ENCODE measurements at regions not wholly inside any gene's neighbourhood (a gene's known extent, or its start where the extent isn't known, plus 50 kb on each side); places are given as distances from the start of the nearest gene placed in this dataset.
"Not testable (repeated sequence)": the region's sequence is repeated elsewhere in the genome, so short reads cannot be mapped to it uniquely, and the experiment has no call there.

DNA sequence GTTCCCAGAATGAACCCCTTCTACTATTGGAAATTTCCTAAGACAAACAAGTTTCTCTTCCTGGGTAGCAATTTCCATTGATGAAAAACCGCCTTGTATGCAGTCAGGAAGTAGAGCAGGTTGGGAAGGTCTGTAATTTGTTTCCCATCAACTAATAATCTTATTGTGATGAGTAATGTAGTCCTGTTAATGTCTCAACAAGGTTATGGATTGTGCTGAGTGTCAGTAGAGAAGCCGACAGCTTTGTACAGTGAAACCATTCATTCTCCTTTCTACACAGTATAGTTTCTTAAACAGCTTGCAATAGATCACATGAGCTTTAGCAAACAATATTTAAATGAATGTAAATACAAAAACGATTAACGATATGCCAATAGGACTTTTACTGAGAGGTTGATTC is 355.4 kb upstream of the WWC1 start:
- ATAC-seq = no peak
- no peak overlapping the region for H3K27ac Mint-ChIP-seq
- H3K36me3 Mint-ChIP-seq = no peaks in the 10 kb centered on the region
- H3K9me3 Mint-ChIP-seq = peaks cover 2% of the 10 kb centered on the region
- H3K4me1 Mint-ChIP-seq = no peaks in the 10 kb centered on the region
- no peak for DNase-seq (ENCODE audit: low spot score in 2 of 2)
- H3K4me3 Mint-ChIP-seq = no peak overlapping the region

DNA sequence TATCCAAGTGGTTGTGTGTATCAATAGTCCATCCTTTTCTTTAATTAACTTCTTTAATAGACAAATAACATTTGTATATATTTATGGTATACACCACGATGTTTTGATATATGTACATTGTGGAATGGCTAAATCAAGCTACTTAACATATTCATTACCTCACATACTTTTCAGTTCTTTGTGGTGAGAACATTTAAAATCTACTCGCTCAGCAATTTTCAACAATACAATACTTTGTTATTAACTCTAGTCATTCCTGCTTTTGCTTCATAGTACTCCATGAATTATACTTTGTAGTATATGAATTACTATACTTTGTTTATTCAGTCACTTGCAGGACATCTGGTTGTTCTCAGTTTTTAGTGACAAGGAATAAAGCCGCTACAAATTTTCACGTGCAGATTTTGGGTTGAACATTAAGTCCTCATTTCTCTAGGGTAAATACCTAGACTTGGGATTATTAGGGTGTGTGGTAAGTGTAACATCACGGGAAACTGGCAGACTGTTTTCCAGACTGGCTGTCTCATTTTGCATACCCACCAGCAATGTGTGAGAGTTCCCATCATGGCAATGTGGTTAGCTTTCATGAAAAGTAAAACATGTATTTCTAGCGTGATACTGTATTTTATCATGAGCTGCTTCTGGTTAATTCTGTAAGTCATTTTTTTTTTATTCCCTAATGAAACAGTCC is 354.4 kb upstream of the WWC1 start:
- Mint-ChIP-seq H3K36me3 (no peaks in the 10 kb centered on the region), H3K4me3 (no peak overlapping the region), H3K27ac (no peak overlapping the region), H3K9me3 (peaks cover 2% of the 10 kb centered on the region), H3K4me1 (no peaks in the 10 kb centered on the region)
- ATAC-seq (no peak), DNase-seq (ENCODE audit: low spot score in 2 of 2) (no peak)

DNA sequence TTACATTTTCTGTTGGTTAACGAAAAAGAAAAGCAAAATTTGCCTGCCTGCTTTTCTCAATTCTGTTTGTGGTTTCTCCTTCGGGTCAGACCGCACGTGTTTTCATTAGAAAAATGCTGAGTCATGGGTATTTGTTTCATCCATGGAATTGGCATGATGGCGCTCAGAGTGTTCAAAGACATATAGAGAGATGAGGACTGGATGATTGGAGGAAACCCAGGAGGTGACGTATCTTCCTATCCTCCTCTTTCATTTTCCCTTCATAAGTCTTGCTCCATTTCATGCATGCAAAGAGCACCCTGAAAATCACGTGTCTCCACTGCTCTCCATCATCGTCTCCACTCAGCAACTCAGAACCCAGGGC is 353.8 kb upstream of the WWC1 start:
- H3K27ac Mint-ChIP-seq = no peak overlapping the region
- H3K36me3 Mint-ChIP-seq = no peaks in the 10 kb centered on the region
- H3K4me1 Mint-ChIP-seq = no peaks in the 10 kb centered on the region
- H3K4me3 Mint-ChIP-seq = no peak overlapping the region
- DNase-seq (ENCODE audit: low spot score in 2 of 2) = no peak
- ATAC-seq = no peak
- H3K9me3 Mint-ChIP-seq = peaks cover 2% of the 10 kb centered on the region

DNA sequence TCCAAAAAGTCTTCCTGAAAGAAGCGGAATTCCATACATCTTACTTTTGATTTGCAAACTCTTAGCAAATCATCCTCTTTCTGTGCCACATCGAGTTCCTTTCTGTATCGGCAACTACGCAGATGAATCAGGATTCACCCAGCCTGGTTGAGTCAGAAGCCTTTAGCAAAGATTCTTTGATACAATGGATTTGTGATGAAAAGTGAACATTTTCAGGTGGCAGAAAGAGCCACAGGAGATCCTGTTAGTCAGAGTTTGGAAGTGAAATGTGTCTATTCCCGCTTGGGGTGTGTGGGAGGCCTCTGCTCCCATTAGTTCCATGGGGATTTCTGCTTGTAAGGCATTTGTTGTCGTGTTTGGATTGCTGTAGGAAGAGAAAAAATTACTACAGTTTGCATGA is 351.8 kb upstream of the WWC1 start:
- ATAC-seq (no peak), DNase-seq (ENCODE audit: low spot score in 2 of 2) (no peak)
- H3K4me1 Mint-ChIP-seq = no peaks in the 10 kb centered on the region
- no peaks in the 10 kb centered on the region for H3K36me3 Mint-ChIP-seq
- H3K27ac Mint-ChIP-seq = no peak overlapping the region
- peaks cover 2% of the 10 kb centered on the region for H3K9me3 Mint-ChIP-seq
- H3K4me3 Mint-ChIP-seq = no peak overlapping the region

DNA sequence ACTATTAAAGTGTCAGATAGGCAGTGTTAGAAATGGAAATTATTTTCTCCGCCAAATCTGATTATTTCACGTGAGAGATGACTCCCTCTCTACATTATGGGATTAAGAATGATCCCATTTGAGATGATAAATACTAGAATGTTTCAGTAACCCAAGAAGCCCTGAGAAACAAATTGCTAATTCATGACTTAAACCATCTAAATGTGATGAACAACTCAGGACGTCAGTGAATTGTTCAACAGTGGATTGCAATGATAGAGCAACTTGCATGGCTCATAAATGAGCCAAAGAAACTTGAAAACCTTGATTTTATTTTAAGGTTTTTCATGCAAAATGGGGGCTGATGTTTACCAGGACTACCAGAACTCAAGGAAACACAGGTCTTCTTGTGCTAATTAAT is 350.5 kb upstream of the WWC1 start:
- no peak overlapping the region for H3K27ac Mint-ChIP-seq
- peaks cover 2% of the 10 kb centered on the region for H3K9me3 Mint-ChIP-seq
- DNase-seq (ENCODE audit: low spot score in 2 of 2) = no peak
- ATAC-seq = no peak
- H3K36me3 Mint-ChIP-seq = no peaks in the 10 kb centered on the region
- H3K4me1 Mint-ChIP-seq = no peaks in the 10 kb centered on the region
- H3K4me3 Mint-ChIP-seq = no peak overlapping the region

DNA sequence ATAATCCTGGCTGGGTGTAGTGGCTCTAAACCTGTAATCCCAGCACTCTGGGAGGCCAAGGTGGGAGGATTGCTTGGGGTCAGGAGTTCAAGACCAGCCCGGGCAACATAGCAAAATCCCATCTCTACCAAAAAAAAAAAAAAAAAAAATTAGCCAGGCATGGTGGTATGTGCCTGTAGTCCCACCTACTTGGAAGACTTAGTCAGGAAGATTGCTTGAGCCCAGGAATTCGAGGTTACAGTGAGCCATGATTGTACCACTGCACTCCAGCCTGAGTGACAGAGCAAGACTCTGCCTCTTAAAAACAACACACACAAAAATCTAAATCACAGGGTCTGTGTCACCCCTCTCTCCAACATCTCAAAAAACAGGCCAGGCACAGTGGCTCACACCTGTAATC is 349.9 kb upstream of the WWC1 start:
- not testable (repeated sequence) for H3K4me3 Mint-ChIP-seq; ATAC-seq; DNase-seq (ENCODE audit: low spot score in 2 of 2); H3K4me1 Mint-ChIP-seq; H3K27ac Mint-ChIP-seq; H3K9me3 Mint-ChIP-seq; H3K36me3 Mint-ChIP-seq

DNA sequence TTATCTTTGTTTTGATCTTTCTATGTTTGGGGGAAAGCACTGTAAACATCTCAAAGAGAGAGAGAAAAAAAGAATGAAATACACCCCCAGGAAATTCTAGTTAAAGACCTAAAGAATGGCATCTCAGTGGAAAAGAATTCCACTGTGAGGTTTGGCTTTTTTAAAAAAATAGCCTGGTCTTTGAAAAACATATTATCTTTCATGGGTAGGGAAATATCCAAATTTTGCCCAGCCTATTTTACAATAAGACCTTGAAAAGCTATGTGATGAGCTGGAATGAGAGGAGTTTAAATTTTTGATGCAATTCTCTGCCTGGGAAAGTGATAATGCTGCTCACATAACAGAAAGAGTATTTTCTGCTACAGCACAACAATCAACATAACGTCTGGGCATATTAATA is 348.1 kb upstream of the WWC1 start:
- ATAC-seq (no peak), DNase-seq (ENCODE audit: low spot score in 2 of 2) (no peak)
- no peak overlapping the region for H3K4me3 Mint-ChIP-seq
- no peaks in the 10 kb centered on the region for H3K9me3 Mint-ChIP-seq
- H3K36me3 Mint-ChIP-seq = no peaks in the 10 kb centered on the region
- no peaks in the 10 kb centered on the region for H3K4me1 Mint-ChIP-seq
- H3K27ac Mint-ChIP-seq = no peak overlapping the region

DNA sequence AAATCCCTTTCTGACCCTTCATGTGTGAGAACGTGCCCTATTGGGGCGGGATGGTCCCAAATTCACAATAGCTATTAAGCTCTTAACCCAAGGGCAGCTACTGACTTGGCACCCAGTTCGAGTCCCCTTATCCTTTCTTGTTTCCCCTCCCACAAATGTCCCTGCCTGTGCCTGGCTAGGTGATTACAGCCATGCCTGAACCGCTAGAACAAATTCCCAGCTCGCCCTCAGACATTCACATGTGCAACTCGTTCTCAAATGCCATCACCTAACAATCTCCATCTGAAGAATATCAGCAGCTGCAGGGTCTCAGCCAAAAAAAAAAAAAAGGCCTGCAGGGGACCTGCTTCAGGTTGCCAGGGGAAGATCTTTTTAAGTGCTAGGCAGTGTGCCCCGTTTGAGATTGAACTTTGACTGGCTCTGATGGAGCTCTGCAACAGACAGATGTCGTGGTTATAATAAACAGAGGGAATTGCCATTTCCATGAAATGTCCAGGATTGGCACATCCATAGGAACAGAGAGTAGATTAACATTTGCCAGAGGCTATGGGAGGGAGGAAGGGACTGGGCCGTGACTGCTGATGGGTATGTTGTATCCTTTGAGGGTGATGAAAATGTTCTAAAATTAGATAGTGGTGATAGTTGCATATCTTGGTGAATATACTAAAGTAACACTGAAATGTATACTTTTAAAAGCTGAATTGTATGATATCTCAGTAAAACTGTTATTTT is 347.2 kb upstream of the WWC1 start:
- Mint-ChIP-seq H3K27ac (no peak overlapping the region), H3K9me3 (no peaks in the 10 kb centered on the region), H3K4me1 (no peaks in the 10 kb centered on the region), H3K4me3 (no peak overlapping the region), H3K36me3 (no peaks in the 10 kb centered on the region)
- DNase-seq (ENCODE audit: low spot score in 2 of 2) = no peak
- no peak for ATAC-seq

DNA sequence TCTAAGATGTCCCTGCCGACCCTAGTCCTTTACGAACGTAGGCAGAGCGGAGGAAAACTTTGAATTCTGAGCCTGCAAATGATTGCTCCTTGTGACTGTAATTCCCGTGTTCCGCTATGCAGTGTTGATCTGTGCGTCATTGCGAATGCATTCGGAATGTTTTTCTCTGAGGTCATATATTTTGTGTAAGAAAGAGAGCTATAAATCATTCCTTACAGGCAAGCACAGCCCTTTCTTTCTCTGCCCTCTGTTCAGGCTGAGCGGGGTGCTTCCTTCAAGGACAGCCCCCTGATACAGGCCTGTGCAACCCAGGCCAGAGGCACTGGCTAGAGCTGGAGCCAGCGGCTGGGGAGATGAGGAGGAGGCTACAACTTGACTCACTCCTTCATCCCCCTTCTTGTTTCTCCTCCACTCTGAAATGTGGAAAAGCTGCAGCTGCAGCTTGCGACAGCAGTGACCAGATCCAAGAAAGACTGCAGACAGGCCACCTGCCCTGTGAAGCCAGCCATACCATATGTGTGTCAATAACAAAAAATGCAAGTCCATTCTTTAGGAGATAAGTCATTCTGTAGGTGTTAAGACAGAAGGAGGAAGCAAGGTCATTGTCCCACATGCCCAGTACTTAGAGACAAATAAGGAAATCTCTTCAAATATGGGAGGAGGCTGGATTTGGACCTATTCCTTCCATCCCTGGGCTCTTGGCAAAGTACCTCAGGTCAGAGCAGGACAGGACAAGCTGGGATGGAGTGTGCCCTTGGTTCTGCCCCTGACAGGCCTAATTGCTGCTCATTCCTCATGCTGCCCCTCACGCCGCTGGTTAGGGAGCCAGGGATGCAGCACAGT is 345.7 kb upstream of the WWC1 start:
- ATAC-seq = peak; percentile 20
- DNase-seq (ENCODE audit: low spot score in 2 of 2) = no peak
- Mint-ChIP-seq H3K36me3 (no peaks in the 10 kb centered on the region), H3K4me1 (no peaks in the 10 kb centered on the region), H3K27ac (no peak overlapping the region), H3K4me3 (no peak overlapping the region), H3K9me3 (no peaks in the 10 kb centered on the region)

DNA sequence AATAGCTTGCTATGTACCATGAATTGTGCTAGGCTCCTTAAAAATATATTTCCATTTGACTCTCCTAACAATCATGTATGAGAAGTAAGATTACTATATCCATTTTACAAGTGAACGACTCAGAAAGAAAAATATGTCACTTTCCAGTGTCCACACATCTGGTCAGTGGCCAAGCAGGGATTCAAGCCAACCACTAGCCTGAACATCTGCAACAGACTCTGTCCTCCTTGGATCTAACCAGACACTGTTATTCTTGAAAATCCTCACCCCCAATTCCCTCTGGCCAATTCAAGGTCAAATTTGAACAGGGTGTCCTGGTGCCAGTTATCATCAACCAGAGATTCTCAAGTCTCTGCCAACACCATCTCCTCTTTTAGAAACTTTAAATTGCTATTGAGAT is 344.1 kb upstream of the WWC1 start:
- Mint-ChIP-seq H3K4me3 (no peak overlapping the region), H3K36me3 (no peaks in the 10 kb centered on the region), H3K27ac (no peak overlapping the region), H3K4me1 (no peaks in the 10 kb centered on the region), H3K9me3 (no peaks in the 10 kb centered on the region)
- ATAC-seq (no peak), DNase-seq (ENCODE audit: low spot score in 2 of 2) (no peak)

DNA sequence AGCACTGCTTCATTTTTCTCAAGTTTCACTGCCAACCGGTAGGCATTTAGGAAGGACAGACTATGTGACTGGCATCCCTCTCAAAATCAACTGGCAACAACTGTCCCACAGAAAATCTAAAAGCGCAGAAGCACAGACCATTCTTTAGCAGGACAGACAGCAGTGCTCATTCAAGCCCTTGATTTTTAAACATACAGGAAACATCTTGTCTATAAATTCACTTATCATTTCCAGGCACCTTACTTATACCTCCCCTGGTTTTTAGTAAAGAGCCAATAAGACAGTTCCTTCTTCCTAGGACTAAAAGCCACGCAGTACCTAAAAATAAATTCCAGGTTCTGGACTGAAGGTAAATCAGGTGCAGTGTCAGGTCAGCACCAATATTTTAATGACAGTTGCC is 343.2 kb upstream of the WWC1 start:
- H3K9me3 Mint-ChIP-seq = no peaks in the 10 kb centered on the region
- no peak overlapping the region for H3K27ac Mint-ChIP-seq
- no peaks in the 10 kb centered on the region for H3K4me1 Mint-ChIP-seq
- H3K36me3 Mint-ChIP-seq = no peaks in the 10 kb centered on the region
- no peak overlapping the region for H3K4me3 Mint-ChIP-seq
- ATAC-seq (no peak), DNase-seq (ENCODE audit: low spot score in 2 of 2) (no peak)

DNA sequence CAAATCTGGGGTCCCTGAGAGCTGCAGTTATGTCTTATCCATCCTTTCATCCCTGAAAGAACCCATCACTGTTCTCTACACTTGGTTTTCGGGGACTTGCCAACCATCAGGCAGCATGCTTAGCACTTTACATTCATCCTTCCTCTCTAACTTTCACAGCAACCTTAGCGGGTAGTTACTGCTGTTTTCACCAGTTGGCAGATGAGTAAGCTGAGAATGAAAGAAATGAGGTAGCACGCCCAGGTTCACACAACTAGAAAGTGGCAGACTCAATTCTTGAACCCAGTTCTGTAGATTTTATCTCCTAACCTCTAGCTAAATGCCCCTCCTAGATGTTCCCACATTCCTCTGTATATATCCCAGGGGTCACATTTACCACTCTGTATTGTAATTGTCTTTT is 342.0 kb upstream of the WWC1 start:
- H3K4me3 Mint-ChIP-seq = no peak overlapping the region
- no peaks in the 10 kb centered on the region for H3K4me1 Mint-ChIP-seq
- H3K27ac Mint-ChIP-seq = no peak overlapping the region
- DNase-seq (ENCODE audit: low spot score in 2 of 2) (no peak), ATAC-seq (no peak)
- no peaks in the 10 kb centered on the region for H3K9me3 Mint-ChIP-seq
- no peaks in the 10 kb centered on the region for H3K36me3 Mint-ChIP-seq

DNA sequence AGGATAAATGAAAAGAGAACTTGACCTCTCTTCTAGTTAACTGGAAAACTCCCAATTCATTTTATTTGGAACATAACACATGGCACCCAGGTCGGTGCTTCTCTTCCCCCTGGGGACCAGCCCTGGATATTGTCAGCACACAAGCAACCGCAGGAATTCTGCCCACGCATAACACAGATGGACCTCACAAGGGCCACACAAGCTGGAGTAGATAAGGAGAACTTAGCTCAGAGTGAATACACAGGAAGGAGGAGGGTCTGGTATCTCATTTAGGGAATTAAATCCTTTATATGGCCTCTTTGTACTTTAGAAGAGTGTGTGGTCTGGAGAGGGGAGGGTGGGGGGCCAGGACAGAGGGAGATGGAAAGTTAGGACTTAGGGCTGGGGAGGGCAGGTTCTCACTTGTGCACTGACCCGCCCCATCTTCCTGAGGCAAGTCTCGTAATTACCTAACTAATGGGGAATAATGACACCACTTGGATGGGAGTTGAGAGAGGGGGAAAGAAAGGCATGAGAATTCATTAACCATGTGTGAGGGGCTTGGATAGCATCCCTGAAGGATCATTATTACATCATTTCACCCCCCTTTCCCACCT is 341.2 kb upstream of the WWC1 start:
- Mint-ChIP-seq H3K9me3 (no peaks in the 10 kb centered on the region), H3K27ac (no peak overlapping the region), H3K36me3 (no peaks in the 10 kb centered on the region), H3K4me3 (no peak overlapping the region), H3K4me1 (no peaks in the 10 kb centered on the region)
- no peak for ATAC-seq
- no peak for DNase-seq (ENCODE audit: low spot score in 2 of 2)

DNA sequence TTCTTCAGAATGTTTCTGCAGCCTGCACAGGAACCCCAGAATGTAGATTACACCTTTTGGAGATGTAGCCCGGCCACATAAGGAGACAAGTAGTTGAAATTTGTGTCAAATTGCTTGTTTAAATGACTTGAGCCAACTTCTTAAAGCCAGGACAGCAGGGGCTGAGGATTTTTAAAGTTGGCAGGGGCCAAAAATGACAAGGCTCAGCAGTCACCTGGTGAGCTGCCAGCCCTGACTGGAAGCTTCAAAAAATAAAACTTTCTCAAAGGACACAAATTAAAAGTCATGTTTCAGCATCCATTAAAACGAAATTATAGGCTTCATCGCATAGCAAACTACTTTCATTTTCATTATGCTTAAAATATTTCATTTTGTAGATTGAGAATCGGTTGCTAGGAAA is 340.3 kb upstream of the WWC1 start:
- Mint-ChIP-seq H3K27ac (no peak overlapping the region), H3K4me3 (no peak overlapping the region), H3K36me3 (no peaks in the 10 kb centered on the region), H3K9me3 (no peaks in the 10 kb centered on the region), H3K4me1 (no peaks in the 10 kb centered on the region)
- no peak for DNase-seq (ENCODE audit: low spot score in 2 of 2)
- ATAC-seq = no peak

DNA sequence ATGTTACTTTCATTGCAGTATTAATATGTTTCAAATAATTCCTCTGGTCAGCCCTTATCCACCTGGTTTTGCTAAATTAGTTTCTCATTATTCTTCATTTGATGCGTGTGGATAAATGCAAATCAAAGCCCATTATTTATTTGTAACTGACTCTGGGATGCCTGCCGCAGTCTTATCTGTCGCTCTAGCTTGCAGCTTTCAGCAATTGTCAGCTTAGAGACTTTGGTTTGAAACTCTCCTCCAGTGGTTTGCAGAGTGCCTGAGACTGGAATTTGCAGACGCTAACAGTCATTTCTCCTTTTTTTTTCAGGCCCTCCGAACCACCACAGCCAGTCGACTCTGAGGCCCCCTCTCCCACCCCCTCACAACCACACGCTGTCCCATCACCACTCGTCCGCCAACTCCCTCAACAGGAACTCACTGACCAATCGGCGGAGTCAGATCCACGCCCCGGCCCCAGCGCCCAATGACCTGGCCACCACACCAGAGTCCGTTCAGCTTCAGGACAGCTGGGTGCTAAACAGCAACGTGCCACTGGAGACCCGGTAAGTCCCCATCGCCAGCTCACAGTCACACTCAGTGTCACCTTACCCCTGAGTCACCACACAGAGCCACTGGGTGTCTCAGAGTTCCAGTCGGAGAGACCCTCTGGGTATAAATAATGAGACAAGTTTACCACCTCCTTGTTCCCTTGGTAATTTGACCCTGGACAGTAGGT is 339.0 kb upstream of the WWC1 start:
- H3K4me3 Mint-ChIP-seq = no peak overlapping the region
- ATAC-seq (no peak), DNase-seq (ENCODE audit: low spot score in 2 of 2) (no peak)
- no peak overlapping the region for H3K27ac Mint-ChIP-seq
- peaks cover 4% of the 10 kb centered on the region for H3K9me3 Mint-ChIP-seq
- H3K36me3 Mint-ChIP-seq = no peaks in the 10 kb centered on the region
- no peaks in the 10 kb centered on the region for H3K4me1 Mint-ChIP-seq
